ENCODE measurements at regions not wholly inside any gene's neighbourhood (a gene's known extent, or its start where the extent isn't known, plus 50 kb on each side); places are given as distances from the start of the nearest gene placed in this dataset.

DNA sequence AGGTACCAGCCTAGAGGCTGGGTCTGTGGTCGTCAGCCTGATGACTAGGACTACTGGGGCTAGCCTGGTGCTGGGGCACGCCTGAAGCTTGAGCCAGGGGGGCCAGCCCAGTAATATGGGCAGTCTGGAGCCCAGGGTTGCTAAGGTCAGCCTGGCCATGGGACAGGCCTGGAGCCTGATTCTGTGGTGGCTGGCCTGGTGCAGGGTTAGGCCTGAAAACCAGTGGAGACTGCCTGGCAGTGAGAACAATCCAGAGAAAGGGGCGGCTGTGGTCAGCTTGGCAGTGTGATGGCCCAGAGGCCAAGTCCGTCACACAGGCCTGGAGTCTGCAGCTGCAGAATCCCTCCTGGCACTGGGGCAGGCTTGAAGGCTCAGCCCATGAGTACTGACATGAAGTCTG is 445.8 kb downstream of the SATB2 start:
- TF ChIP-seq, protein P1, sequence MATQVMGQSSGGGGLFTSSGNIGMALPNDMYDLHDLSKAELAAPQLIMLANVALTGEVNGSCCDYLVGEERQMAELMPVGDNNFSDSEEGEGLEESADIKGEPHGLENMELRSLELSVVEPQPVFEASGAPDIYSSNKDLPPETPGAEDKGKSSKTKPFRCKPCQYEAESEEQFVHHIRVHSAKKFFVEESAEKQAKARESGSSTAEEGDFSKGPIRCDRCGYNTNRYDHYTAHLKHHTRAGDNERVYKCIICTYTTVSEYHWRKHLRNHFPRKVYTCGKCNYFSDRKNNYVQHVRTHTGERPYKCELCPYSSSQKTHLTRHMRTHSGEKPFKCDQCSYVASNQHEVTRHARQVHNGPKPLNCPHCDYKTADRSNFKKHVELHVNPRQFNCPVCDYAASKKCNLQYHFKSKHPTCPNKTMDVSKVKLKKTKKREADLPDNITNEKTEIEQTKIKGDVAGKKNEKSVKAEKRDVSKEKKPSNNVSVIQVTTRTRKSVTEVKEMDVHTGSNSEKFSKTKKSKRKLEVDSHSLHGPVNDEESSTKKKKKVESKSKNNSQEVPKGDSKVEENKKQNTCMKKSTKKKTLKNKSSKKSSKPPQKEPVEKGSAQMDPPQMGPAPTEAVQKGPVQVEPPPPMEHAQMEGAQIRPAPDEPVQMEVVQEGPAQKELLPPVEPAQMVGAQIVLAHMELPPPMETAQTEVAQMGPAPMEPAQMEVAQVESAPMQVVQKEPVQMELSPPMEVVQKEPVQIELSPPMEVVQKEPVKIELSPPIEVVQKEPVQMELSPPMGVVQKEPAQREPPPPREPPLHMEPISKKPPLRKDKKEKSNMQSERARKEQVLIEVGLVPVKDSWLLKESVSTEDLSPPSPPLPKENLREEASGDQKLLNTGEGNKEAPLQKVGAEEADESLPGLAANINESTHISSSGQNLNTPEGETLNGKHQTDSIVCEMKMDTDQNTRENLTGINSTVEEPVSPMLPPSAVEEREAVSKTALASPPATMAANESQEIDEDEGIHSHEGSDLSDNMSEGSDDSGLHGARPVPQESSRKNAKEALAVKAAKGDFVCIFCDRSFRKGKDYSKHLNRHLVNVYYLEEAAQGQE (IDR thresholded peaks at IDR 0.05; ENCODE audit: low read depth), result no peak
- TF ChIP-seq TAF1 (IDR thresholded peaks at IDR 0.05; ENCODE audit: low read depth) (no peak), EGR1 (IDR thresholded peaks at IDR 0.05) (no peak), TEAD4 (IDR thresholded peaks at IDR 0.05) (no peak)

DNA sequence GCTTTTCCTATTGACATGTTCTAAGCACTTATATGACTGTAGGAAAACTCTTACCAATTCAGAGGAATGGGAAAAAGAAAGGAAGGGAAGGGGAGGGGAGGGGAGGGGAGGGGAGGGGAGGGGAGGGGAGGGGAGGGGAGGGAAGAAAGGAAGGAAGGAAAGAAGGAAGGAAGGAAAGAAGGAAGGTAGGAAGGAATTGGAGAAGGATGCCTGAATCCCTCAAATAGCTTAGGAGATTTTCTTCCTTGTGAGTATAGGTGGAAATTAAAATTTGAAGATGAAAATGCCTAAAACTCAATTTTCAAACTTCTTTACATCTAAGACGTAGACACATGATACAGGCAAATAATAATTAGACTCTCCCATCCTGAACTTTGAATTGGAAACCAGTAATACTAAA is 463.1 kb downstream of the SATB2 start:
- TF ChIP-seq RAD21 (IDR thresholded peaks at IDR 0.05; ENCODE audit: low read depth) (no peak), NFIC (IDR thresholded peaks at IDR 0.05) (no peak), TCF12 (IDR thresholded peaks at IDR 0.05; ENCODE audit: low read depth) (no peak), TEAD4 (IDR thresholded peaks at IDR 0.05) (no peak), EGR1 (IDR thresholded peaks at IDR 0.05) (no peak), YY1 (IDR thresholded peaks at IDR 0.05; ENCODE audit: low read depth) (no peak), ZBTB7A (IDR thresholded peaks at IDR 0.05; ENCODE audit: low read depth) (no peak), CREB1 (IDR thresholded peaks at IDR 0.05; ENCODE audit: low read depth) (no peak), TAF1 (IDR thresholded peaks at IDR 0.05; ENCODE audit: low read depth) (no peak), CEBPB (IDR thresholded peaks at IDR 0.05) (no peak), EP300 (IDR thresholded peaks at IDR 0.05; ENCODE audit: borderline replicate concordance) (no peak), FOXM1 (IDR thresholded peaks at IDR 0.05; ENCODE audit: borderline replicate concordance, low read depth) (no peak)
- TF ChIP-seq, protein P2, sequence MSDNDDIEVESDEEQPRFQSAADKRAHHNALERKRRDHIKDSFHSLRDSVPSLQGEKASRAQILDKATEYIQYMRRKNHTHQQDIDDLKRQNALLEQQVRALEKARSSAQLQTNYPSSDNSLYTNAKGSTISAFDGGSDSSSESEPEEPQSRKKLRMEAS (IDR thresholded peaks at IDR 0.05), result no peak
- TF ChIP-seq, protein P3, sequence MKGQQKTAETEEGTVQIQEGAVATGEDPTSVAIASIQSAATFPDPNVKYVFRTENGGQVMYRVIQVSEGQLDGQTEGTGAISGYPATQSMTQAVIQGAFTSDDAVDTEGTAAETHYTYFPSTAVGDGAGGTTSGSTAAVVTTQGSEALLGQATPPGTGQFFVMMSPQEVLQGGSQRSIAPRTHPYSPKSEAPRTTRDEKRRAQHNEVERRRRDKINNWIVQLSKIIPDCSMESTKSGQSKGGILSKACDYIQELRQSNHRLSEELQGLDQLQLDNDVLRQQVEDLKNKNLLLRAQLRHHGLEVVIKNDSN (IDR thresholded peaks at IDR 0.05), result no peak
- TF ChIP-seq, protein P1 (IDR thresholded peaks at IDR 0.05; ENCODE audit: low read depth), result no peak

DNA sequence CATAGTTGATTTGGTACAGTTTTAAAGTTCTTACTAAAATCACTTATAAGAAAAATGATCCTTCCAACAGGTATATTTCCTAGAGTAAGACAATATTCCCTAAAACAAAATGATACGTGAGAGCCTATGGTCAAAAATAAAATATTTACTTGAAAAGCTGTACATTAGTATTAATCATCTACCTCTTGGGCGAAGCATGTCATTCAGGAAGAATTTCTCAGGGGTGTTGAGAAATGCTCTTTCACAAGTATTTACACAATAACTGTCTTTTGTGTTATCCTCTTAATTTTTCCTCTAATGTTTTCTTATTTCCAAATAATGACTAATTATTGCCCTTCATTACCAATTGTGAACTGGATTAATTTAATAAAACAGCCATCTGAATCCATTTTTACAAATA is 466.3 kb downstream of the SATB2 start:
- TF ChIP-seq CEBPB (IDR thresholded peaks at IDR 0.05) (no peak), TAF1 (IDR thresholded peaks at IDR 0.05; ENCODE audit: low read depth) (no peak), RAD21 (IDR thresholded peaks at IDR 0.05; ENCODE audit: low read depth) (no peak), FOXM1 (IDR thresholded peaks at IDR 0.05; ENCODE audit: borderline replicate concordance, low read depth) (no peak), TEAD4 (IDR thresholded peaks at IDR 0.05) (no peak), EP300 (IDR thresholded peaks at IDR 0.05; ENCODE audit: borderline replicate concordance) (no peak), EGR1 (IDR thresholded peaks at IDR 0.05) (no peak), ZBTB7A (IDR thresholded peaks at IDR 0.05; ENCODE audit: low read depth) (no peak), CREB1 (IDR thresholded peaks at IDR 0.05; ENCODE audit: low read depth) (no peak), NFIC (IDR thresholded peaks at IDR 0.05) (no peak), TCF12 (IDR thresholded peaks at IDR 0.05; ENCODE audit: low read depth) (no peak), YY1 (IDR thresholded peaks at IDR 0.05; ENCODE audit: low read depth) (no peak)
- TF ChIP-seq, protein P2 (IDR thresholded peaks at IDR 0.05), result no peak
- TF ChIP-seq, protein P1 (IDR thresholded peaks at IDR 0.05; ENCODE audit: low read depth), result no peak
- TF ChIP-seq, protein P3 (IDR thresholded peaks at IDR 0.05), result no peak

DNA sequence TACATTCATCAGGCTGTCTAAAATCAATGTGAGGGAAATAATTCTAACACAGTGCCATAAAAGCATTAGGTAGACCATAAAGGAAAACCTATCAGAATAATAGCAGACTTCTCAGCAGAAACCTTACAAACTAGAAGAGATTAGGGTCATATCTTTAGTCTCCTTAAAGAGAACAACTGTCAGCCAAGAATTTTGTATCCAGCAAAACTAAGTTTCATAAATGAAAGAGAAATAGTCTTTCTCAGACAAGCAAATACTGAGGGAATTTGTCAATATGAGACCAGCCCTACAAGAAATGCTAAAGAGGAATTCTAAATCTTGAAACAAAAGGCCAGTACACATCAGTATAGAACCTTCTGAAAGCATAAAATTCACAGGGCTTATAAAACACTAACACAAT is 482.0 kb downstream of the SATB2 start:
- TF ChIP-seq, protein P2 (IDR thresholded peaks at IDR 0.05), result no peak
- TF ChIP-seq TCF12 (IDR thresholded peaks at IDR 0.05; ENCODE audit: low read depth) (no peak), TEAD4 (IDR thresholded peaks at IDR 0.05) (no peak), FOXM1 (IDR thresholded peaks at IDR 0.05; ENCODE audit: borderline replicate concordance, low read depth) (no peak), EP300 (IDR thresholded peaks at IDR 0.05; ENCODE audit: borderline replicate concordance) (no peak)

DNA sequence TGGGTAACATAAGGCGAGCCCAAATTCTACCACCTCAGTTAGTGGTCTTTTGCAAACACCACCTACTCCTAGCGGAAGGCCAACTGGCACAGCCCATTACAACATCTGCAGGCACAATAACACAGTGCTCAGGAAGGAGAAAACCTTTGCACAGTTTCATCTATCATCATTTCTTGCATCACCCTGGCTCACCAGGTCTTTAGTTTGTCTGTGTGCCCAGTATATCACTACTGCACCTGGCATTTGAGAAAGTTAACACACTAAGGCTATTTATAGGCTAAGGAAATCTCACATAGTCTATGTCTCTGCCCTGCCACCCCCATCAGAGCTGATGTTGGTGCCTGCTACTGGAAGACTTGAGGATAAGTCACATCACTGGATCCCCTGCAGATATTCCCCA is 484.0 kb downstream of the SATB2 start:
- TF ChIP-seq EP300 (IDR thresholded peaks at IDR 0.05; ENCODE audit: borderline replicate concordance), result no peak
- no peak for TF ChIP-seq EGR1 (IDR thresholded peaks at IDR 0.05)
- TF ChIP-seq, protein P3 (IDR thresholded peaks at IDR 0.05), result no peak
- no peak for TF ChIP-seq NFIC (IDR thresholded peaks at IDR 0.05)
- TF ChIP-seq ZBTB7A (IDR thresholded peaks at IDR 0.05; ENCODE audit: low read depth), result no peak
- no peak for TF ChIP-seq TEAD4 (IDR thresholded peaks at IDR 0.05)
- no peak for TF ChIP-seq FOXM1 (IDR thresholded peaks at IDR 0.05; ENCODE audit: borderline replicate concordance, low read depth)
- no peak for TF ChIP-seq CEBPB (IDR thresholded peaks at IDR 0.05)
- TF ChIP-seq, protein P2 (IDR thresholded peaks at IDR 0.05), result no peak
- TF ChIP-seq CREB1 (IDR thresholded peaks at IDR 0.05; ENCODE audit: low read depth), result no peak
- no peak for TF ChIP-seq TCF12 (IDR thresholded peaks at IDR 0.05; ENCODE audit: low read depth)
- no peak for TF ChIP-seq RAD21 (IDR thresholded peaks at IDR 0.05; ENCODE audit: low read depth)
- no peak for TF ChIP-seq TAF1 (IDR thresholded peaks at IDR 0.05; ENCODE audit: low read depth)
- TF ChIP-seq, protein P1 (IDR thresholded peaks at IDR 0.05; ENCODE audit: low read depth), result no peak
- no peak for TF ChIP-seq YY1 (IDR thresholded peaks at IDR 0.05; ENCODE audit: low read depth)

All from Ishikawa (cell line).